ENCODE measurements at regions not wholly inside any gene's neighbourhood (a gene's known extent, or its start where the extent isn't known, plus 50 kb on each side); places are given as distances from the start of the nearest gene placed in this dataset.
"Not testable (repeated sequence)": the region's sequence is repeated elsewhere in the genome, so short reads cannot be mapped to it uniquely, and the experiment has no call there.

GRCh38 chr9:129548571-129549135, 72.2 kb downstream of the C9orf50 start:
- no peak for TF ChIP-seq EZH2 (IDR thresholded peaks at IDR 0.05; ENCODE audit: low read length, missing control alignments)
- TF ChIP-seq, protein P1, sequence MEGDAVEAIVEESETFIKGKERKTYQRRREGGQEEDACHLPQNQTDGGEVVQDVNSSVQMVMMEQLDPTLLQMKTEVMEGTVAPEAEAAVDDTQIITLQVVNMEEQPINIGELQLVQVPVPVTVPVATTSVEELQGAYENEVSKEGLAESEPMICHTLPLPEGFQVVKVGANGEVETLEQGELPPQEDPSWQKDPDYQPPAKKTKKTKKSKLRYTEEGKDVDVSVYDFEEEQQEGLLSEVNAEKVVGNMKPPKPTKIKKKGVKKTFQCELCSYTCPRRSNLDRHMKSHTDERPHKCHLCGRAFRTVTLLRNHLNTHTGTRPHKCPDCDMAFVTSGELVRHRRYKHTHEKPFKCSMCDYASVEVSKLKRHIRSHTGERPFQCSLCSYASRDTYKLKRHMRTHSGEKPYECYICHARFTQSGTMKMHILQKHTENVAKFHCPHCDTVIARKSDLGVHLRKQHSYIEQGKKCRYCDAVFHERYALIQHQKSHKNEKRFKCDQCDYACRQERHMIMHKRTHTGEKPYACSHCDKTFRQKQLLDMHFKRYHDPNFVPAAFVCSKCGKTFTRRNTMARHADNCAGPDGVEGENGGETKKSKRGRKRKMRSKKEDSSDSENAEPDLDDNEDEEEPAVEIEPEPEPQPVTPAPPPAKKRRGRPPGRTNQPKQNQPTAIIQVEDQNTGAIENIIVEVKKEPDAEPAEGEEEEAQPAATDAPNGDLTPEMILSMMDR (conservative IDR thresholded peaks at IDR 0.05 in 1 of 2, IDR thresholded peaks at IDR 0.05 in 1 of 2; ENCODE audit: low read depth in 1 of 2, low read length in 2 of 2) = no peak
- peak overlapping the region in 1 of 4 experiments; percentile 56 for H3K4me3 ChIP-seq (replicated peaks in 1 of 4; ENCODE audit: control extremely low read depth in 1 of 4, insufficient read depth in 1 of 4, low read depth in 3 of 4, low read length in 4 of 4)
- no peaks in the 10 kb centered on the region for H3K79me2 ChIP-seq (ENCODE audit: control insufficient read depth, insufficient read depth, low read length)
- H3K4me1 ChIP-seq (ENCODE audit: control insufficient read depth, extremely low read depth, insufficient read depth, low read length) = peaks cover 13% of the 10 kb centered on the region
- no peak overlapping the region for H2AFZ ChIP-seq (ENCODE audit: low read length)
- H3K9me3 ChIP-seq (ENCODE audit: control insufficient read depth, insufficient read depth, low read depth, low read length) = no peaks in the 10 kb centered on the region
- no peaks in the 10 kb centered on the region for H3K36me3 ChIP-seq (ENCODE audit: control insufficient read depth, insufficient read depth, low read length)
- H3K27ac ChIP-seq (ENCODE audit: insufficient read depth, low read length) = no peak overlapping the region
- no peak for DNase-seq (ENCODE audit: low read depth in 2 of 2)
- H3K4me2 ChIP-seq (ENCODE audit: extremely low read depth, insufficient read depth, low read length) = no peak overlapping the region
- no peaks in the 10 kb centered on the region for H3K27me3 ChIP-seq (ENCODE audit: control insufficient read depth, insufficient read depth, low read length)
- H3K9ac ChIP-seq (ENCODE audit: insufficient read depth, low read length) = no peak overlapping the region
- no peaks in the 10 kb centered on the region for H4K20me1 ChIP-seq (ENCODE audit: control insufficient read depth, extremely low read depth, insufficient read depth, low read length)

GRCh38 chr9:129547869-129548570, 72.9 kb downstream of the C9orf50 start:
- no peak overlapping the region for H3K27ac ChIP-seq (ENCODE audit: insufficient read depth, low read length)
- H3K4me3 ChIP-seq (replicated peaks in 1 of 4; ENCODE audit: control extremely low read depth in 1 of 4, insufficient read depth in 1 of 4, low read depth in 3 of 4, low read length in 4 of 4) = no peak overlapping the region
- no peaks in the 10 kb centered on the region for H3K36me3 ChIP-seq (ENCODE audit: control insufficient read depth, insufficient read depth, low read length)
- TF ChIP-seq, protein P1 (conservative IDR thresholded peaks at IDR 0.05 in 1 of 2, IDR thresholded peaks at IDR 0.05 in 1 of 2; ENCODE audit: low read depth in 1 of 2, low read length in 2 of 2) = no peak
- no peak for TF ChIP-seq EZH2 (IDR thresholded peaks at IDR 0.05; ENCODE audit: low read length, missing control alignments)
- H3K27me3 ChIP-seq (ENCODE audit: control insufficient read depth, insufficient read depth, low read length) = no peaks in the 10 kb centered on the region
- H4K20me1 ChIP-seq (ENCODE audit: control insufficient read depth, extremely low read depth, insufficient read depth, low read length) = no peaks in the 10 kb centered on the region
- H3K79me2 ChIP-seq (ENCODE audit: control insufficient read depth, insufficient read depth, low read length) = no peaks in the 10 kb centered on the region
- H2AFZ ChIP-seq (ENCODE audit: low read length) = no peak overlapping the region
- H3K9me3 ChIP-seq (ENCODE audit: control insufficient read depth, insufficient read depth, low read depth, low read length) = no peaks in the 10 kb centered on the region
- no peak overlapping the region for H3K9ac ChIP-seq (ENCODE audit: insufficient read depth, low read length)
- H3K4me1 ChIP-seq (ENCODE audit: control insufficient read depth, extremely low read depth, insufficient read depth, low read length) = peaks cover 13% of the 10 kb centered on the region
- H3K4me2 ChIP-seq (ENCODE audit: extremely low read depth, insufficient read depth, low read length) = no peak overlapping the region
- no peak for DNase-seq (ENCODE audit: low read depth in 2 of 2)

- H3K27me3 ChIP-seq (ENCODE audit: control insufficient read depth, insufficient read depth, low read length) = no peaks in the 10 kb centered on the region
- no peak overlapping the region for H2AFZ ChIP-seq (ENCODE audit: low read length)
- no peak overlapping the region for H3K4me3 ChIP-seq (replicated peaks in 1 of 4; ENCODE audit: control extremely low read depth in 1 of 4, insufficient read depth in 1 of 4, low read depth in 3 of 4, low read length in 4 of 4)
- no peak for DNase-seq (ENCODE audit: low read depth in 2 of 2)
- TF ChIP-seq, protein P1 (conservative IDR thresholded peaks at IDR 0.05 in 1 of 2, IDR thresholded peaks at IDR 0.05 in 1 of 2; ENCODE audit: low read depth in 1 of 2, low read length in 2 of 2) = no peak
- no peaks in the 10 kb centered on the region for H3K36me3 ChIP-seq (ENCODE audit: control insufficient read depth, insufficient read depth, low read length)
- no peak overlapping the region for H3K27ac ChIP-seq (ENCODE audit: insufficient read depth, low read length)
- H3K9ac ChIP-seq (ENCODE audit: insufficient read depth, low read length) = no peak overlapping the region
- peaks cover 13% of the 10 kb centered on the region for H3K4me1 ChIP-seq (ENCODE audit: control insufficient read depth, extremely low read depth, insufficient read depth, low read length)
- H3K9me3 ChIP-seq (ENCODE audit: control insufficient read depth, insufficient read depth, low read depth, low read length) = no peaks in the 10 kb centered on the region
- no peak overlapping the region for H3K4me2 ChIP-seq (ENCODE audit: extremely low read depth, insufficient read depth, low read length)
- no peaks in the 10 kb centered on the region for H4K20me1 ChIP-seq (ENCODE audit: control insufficient read depth, extremely low read depth, insufficient read depth, low read length)
- H3K79me2 ChIP-seq (ENCODE audit: control insufficient read depth, insufficient read depth, low read length) = no peaks in the 10 kb centered on the region
These were observed 73.8 kb downstream of the C9orf50 start for GRCh38 chr9:129547063-129547462.

DNA sequence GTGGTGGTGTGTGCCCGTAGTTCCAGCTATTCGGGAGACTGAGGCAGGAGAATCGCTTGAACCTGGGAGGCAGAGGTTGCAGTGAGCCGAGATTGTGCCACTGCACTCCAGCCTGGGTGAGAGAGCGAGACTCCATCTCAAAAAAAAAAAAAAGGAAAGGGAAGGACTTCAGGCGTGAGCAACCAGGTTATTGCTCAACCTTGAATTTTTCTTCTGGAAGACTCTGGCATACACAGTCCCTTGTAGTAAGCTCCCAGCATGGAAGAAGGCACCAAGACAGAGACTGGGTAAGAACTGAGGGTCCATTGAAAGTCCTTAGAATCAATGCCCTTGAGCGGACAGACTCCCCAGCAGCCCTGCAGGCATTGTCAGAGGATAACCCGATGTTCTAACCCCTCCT, 75.0 kb downstream of the C9orf50 start:
- not testable (repeated sequence) for H3K9me3 ChIP-seq (ENCODE audit: control insufficient read depth, insufficient read depth, low read depth, low read length); H3K36me3 ChIP-seq (ENCODE audit: control insufficient read depth, insufficient read depth, low read length); H3K27me3 ChIP-seq (ENCODE audit: control insufficient read depth, insufficient read depth, low read length); H3K4me3 ChIP-seq (replicated peaks in 1 of 4; ENCODE audit: control extremely low read depth in 1 of 4, insufficient read depth in 1 of 4, low read depth in 3 of 4, low read length in 4 of 4); H3K79me2 ChIP-seq (ENCODE audit: control insufficient read depth, insufficient read depth, low read length); H2AFZ ChIP-seq (ENCODE audit: low read length); H3K27ac ChIP-seq (ENCODE audit: insufficient read depth, low read length); H4K20me1 ChIP-seq (ENCODE audit: control insufficient read depth, extremely low read depth, insufficient read depth, low read length); DNase-seq (ENCODE audit: low read depth in 2 of 2); H3K9ac ChIP-seq (ENCODE audit: insufficient read depth, low read length); H3K4me2 ChIP-seq (ENCODE audit: extremely low read depth, insufficient read depth, low read length)
- peaks cover 13% of the 10 kb centered on the region for H3K4me1 ChIP-seq (ENCODE audit: control insufficient read depth, extremely low read depth, insufficient read depth, low read length)

Measured in fibroblast of lung (primary cell).